Astrocyte (in vitro differentiated cells and primary cell): ENCODE measurements at regions not wholly inside any gene's neighbourhood (a gene's known extent, or its start where the extent isn't known, plus 50 kb on each side); places are given as distances from the start of the nearest gene placed in this dataset.

Experiments used
- DNase-seq: peaks from one replicate; pipeline ENCODE4 v3.0.0-alpha.2; 2010; ENCODE audit warnings: low read depth
- FAIRE-seq: peaks from 2 replicates; lab custom pipeline; 2011; peaks lifted over from hg19 to GRCh38; lab: Jason Lieb, UNC
- H2AFZ ChIP-seq: 2 replicates; pipeline ENCODE4 v1.6.0; 2012; ENCODE audit warnings: low read depth, low read length, inconsistent platforms
- H3K27ac ChIP-seq: 2 replicates; pipeline ENCODE4 v1.5.1; 2011; ENCODE audit warnings: low read depth, low read length, inconsistent platforms
- H3K27me3 ChIP-seq: 2 replicates; pipeline ENCODE4 v1.6.0; 2011; ENCODE audit warnings: low read length, inconsistent platforms; ENCODE audit not compliant: insufficient read depth
- H3K36me3 ChIP-seq: 2 replicates; pipeline ENCODE4 v1.5.1; 2011; ENCODE audit warnings: low read length, inconsistent platforms; ENCODE audit not compliant: insufficient read depth
- H3K4me1 ChIP-seq: 2 replicates; pipeline ENCODE4 v1.5.1; 2011; ENCODE audit warnings: low read length, inconsistent platforms; ENCODE audit not compliant: insufficient read depth
- H3K4me2 ChIP-seq: 2 replicates; pipeline ENCODE4 v1.6.0; 2012; ENCODE audit warnings: low read length, inconsistent platforms
- H3K4me3 ChIP-seq: 2 replicates; pipeline ENCODE4 v1.5.1; 2011; ENCODE audit warnings: low read depth, mild to moderate bottlenecking, low read length, inconsistent platforms; ENCODE audit not compliant: insufficient read depth
- H3K79me2 ChIP-seq: 2 replicates; pipeline ENCODE4 v1.6.0; 2012; ENCODE audit warnings: mild to moderate bottlenecking, low read length, inconsistent platforms; ENCODE audit not compliant: insufficient read depth
- H3K9ac ChIP-seq: 2 replicates; pipeline ENCODE4 v1.6.0; 2012; ENCODE audit warnings: mild to moderate bottlenecking, low read length, inconsistent platforms
- H3K9me3 ChIP-seq: 2 replicates; pipeline ENCODE4 v1.5.1; 2012; ENCODE audit warnings: low read depth, mild to moderate bottlenecking, low read length, inconsistent platforms; ENCODE audit not compliant: insufficient read depth
- H4K20me1 ChIP-seq: 2 replicates; pipeline ENCODE4 v1.6.0; 2012; ENCODE audit warnings: low read length, inconsistent platforms; ENCODE audit not compliant: insufficient read depth
- H3K27ac Mint-ChIP-seq: one replicate; pipeline ENCODE4 v1.8.0; 2021; ENCODE audit warnings: mild to moderate bottlenecking, mixed read lengths; ENCODE audit not compliant: unreplicated experiment
- H3K27me3 Mint-ChIP-seq: one replicate; pipeline ENCODE4 v1.8.0; 2021; ENCODE audit warnings: low read depth, mixed read lengths; ENCODE audit not compliant: unreplicated experiment
- H3K36me3 Mint-ChIP-seq: one replicate; pipeline ENCODE4 v1.8.0; 2021; ENCODE audit warnings: low read depth, mixed read lengths; ENCODE audit not compliant: unreplicated experiment
- H3K4me1 Mint-ChIP-seq: one replicate; pipeline ENCODE4 v1.8.0; 2021; ENCODE audit warnings: low read depth, mixed read lengths; ENCODE audit not compliant: unreplicated experiment
- H3K4me3 Mint-ChIP-seq: one replicate; pipeline ENCODE4 v1.8.0; 2021; ENCODE audit warnings: mild to moderate bottlenecking, moderate library complexity, mixed read lengths; ENCODE audit not compliant: unreplicated experiment
- H3K9me3 Mint-ChIP-seq: one replicate; pipeline ENCODE4 v1.8.0; 2021; ENCODE audit warnings: mild to moderate bottlenecking, mixed read lengths; ENCODE audit not compliant: unreplicated experiment
- CTCF ChIP-seq: IDR thresholded peaks from 2 replicates; pipeline ENCODE4 v1.5.1; 2011; ENCODE audit warnings: low read depth, mild to moderate bottlenecking, inconsistent platforms, low read length, moderate library complexity; ENCODE audit not compliant: insufficient read depth
- EZH2 ChIP-seq: IDR thresholded peaks from 2 replicates; pipeline ENCODE4 v1.6.1; 2012; ENCODE audit warnings: mild to moderate bottlenecking, low read length, inconsistent platforms; ENCODE audit not compliant: insufficient read depth

- Histone ChIP-seq H3K4me2 (no peak overlapping the region), H3K9me3 (no peaks in the 10 kb centered on the region), H3K4me3 (no peak overlapping the region), H2AFZ (no peak overlapping the region), H3K79me2 (no peaks in the 10 kb centered on the region), H4K20me1 (no peaks in the 10 kb centered on the region), H3K36me3 (no peaks in the 10 kb centered on the region), H3K27ac (no peak overlapping the region), H3K9ac (no peak overlapping the region), H3K27me3 (no peaks in the 10 kb centered on the region), H3K4me1 (no peaks in the 10 kb centered on the region)
- no peak for FAIRE-seq
- no peak for DNase-seq
- TF ChIP-seq EZH2 = no peak
- no peak for TF ChIP-seq CTCF
- Mint-ChIP-seq H3K27me3 (no peaks in the 10 kb centered on the region), H3K4me3 (no peak overlapping the region), H3K9me3 (no peaks in the 10 kb centered on the region), H3K36me3 (no peaks in the 10 kb centered on the region), H3K4me1 (no peaks in the 10 kb centered on the region), H3K27ac (no peak overlapping the region)
Observed at GRCh38 chr2:139631966-139632365, 851.8 kb upstream of the NXPH2 start.

GRCh38 chr2:139628931-139629330 lies 848.7 kb upstream of the NXPH2 start:
- Mint-ChIP-seq H3K9me3 (no peaks in the 10 kb centered on the region), H3K4me3 (no peak overlapping the region), H3K27me3 (no peaks in the 10 kb centered on the region), H3K27ac (no peak overlapping the region), H3K36me3 (no peaks in the 10 kb centered on the region), H3K4me1 (no peaks in the 10 kb centered on the region)
- no peak overlapping the region for H3K9ac ChIP-seq
- no peak overlapping the region for H2AFZ ChIP-seq
- no peaks in the 10 kb centered on the region for H4K20me1 ChIP-seq
- H3K79me2 ChIP-seq = no peaks in the 10 kb centered on the region
- no peak for DNase-seq
- H3K9me3 ChIP-seq = no peaks in the 10 kb centered on the region
- no peak overlapping the region for H3K4me2 ChIP-seq
- no peak overlapping the region for H3K4me3 ChIP-seq
- no peaks in the 10 kb centered on the region for H3K27me3 ChIP-seq
- no peak overlapping the region for H3K27ac ChIP-seq
- no peaks in the 10 kb centered on the region for H3K4me1 ChIP-seq
- TF ChIP-seq EZH2 (no peak), CTCF (no peak)
- FAIRE-seq = no peak
- no peaks in the 10 kb centered on the region for H3K36me3 ChIP-seq

- Mint-ChIP-seq H3K27me3 (no peaks in the 10 kb centered on the region), H3K4me1 (no peaks in the 10 kb centered on the region), H3K4me3 (no peak overlapping the region), H3K36me3 (no peaks in the 10 kb centered on the region), H3K27ac (no peak overlapping the region), H3K9me3 (peaks cover 3% of the 10 kb centered on the region)
- Histone ChIP-seq H3K4me1 (no peaks in the 10 kb centered on the region), H3K9ac (no peak overlapping the region), H3K4me3 (no peak overlapping the region), H3K9me3 (no peaks in the 10 kb centered on the region), H3K27ac (no peak overlapping the region), H2AFZ (no peak overlapping the region), H3K27me3 (no peaks in the 10 kb centered on the region), H3K36me3 (no peaks in the 10 kb centered on the region), H3K4me2 (no peak overlapping the region), H3K79me2 (no peaks in the 10 kb centered on the region), H4K20me1 (no peaks in the 10 kb centered on the region)
- FAIRE-seq = no peak
- no peak for TF ChIP-seq CTCF
- TF ChIP-seq EZH2 = no peak
- no peak for DNase-seq
Observed at GRCh38 chr2:139626128-139626527, 845.9 kb upstream of the NXPH2 start.
